PC-3 (cell line): ENCODE measurements at regions not wholly inside any gene's neighbourhood (a gene's known extent, or its start where the extent isn't known, plus 50 kb on each side); places are given as distances from the start of the nearest gene placed in this dataset.

Experiments used
- EZH2 ChIP-seq: fragments of 300-600 bp; sonication (generic); IDR thresholded peaks from one replicate; pipeline ENCODE4 v1.6.1; 2017; ENCODE audit warnings: antibody characterized with exemption, mild to moderate bottlenecking, low read length; ENCODE audit not compliant: unreplicated experiment
- EZH2phosphoT487 ChIP-seq: fragments of 300-600 bp; sonication (generic); IDR thresholded peaks from 2 replicates; pipeline ENCODE4 v1.6.1; 2018; ENCODE audit warnings: mild to moderate bottlenecking, antibody characterized with exemption, low read length, borderline replicate concordance
- TF ChIP-seq, protein P1 (sequence below): fragments of 300-600 bp; sonication (generic); conservative IDR thresholded peaks from 2 replicates; pipeline ENCODE4 v1.5.1; 2017; ENCODE audit warnings: antibody characterized with exemption, low read depth, mild to moderate bottlenecking, low read length

DNA sequence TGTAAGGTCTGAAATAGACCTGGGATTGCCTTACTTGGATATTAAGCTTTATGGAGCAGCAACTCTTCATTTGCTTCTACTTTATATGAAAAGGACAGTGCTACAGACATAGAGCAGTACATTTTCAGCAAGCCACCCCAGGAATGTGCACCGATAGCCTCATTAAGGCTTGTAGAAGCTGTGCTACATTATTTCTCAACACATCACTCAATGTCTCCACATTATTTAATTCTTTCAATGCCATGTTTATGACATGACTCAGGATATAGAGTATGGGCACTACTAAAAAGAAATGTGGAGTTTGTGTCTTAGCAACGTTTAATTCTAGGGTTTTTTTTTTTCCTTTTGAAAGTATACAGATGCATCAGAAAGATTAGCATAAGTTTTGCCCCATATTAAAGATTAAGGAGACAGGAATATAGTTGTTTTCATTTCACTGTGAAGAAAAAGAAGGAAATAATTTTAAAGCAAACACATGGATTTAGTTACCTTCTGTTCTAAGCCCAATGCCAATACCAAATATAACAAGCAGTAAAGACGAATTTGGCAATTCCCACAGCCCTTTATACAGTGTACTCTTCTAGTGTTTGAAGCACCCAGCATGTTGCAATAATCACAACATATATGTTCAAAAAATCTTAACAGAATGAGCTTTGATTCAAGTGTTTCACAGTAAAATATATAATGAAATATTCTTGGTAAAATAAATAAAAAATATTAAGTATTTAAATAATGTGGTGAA is 2140.1 kb upstream of the AGA start:
- TF ChIP-seq, protein P1, sequence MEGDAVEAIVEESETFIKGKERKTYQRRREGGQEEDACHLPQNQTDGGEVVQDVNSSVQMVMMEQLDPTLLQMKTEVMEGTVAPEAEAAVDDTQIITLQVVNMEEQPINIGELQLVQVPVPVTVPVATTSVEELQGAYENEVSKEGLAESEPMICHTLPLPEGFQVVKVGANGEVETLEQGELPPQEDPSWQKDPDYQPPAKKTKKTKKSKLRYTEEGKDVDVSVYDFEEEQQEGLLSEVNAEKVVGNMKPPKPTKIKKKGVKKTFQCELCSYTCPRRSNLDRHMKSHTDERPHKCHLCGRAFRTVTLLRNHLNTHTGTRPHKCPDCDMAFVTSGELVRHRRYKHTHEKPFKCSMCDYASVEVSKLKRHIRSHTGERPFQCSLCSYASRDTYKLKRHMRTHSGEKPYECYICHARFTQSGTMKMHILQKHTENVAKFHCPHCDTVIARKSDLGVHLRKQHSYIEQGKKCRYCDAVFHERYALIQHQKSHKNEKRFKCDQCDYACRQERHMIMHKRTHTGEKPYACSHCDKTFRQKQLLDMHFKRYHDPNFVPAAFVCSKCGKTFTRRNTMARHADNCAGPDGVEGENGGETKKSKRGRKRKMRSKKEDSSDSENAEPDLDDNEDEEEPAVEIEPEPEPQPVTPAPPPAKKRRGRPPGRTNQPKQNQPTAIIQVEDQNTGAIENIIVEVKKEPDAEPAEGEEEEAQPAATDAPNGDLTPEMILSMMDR = no peak
- TF ChIP-seq EZH2phosphoT487 = no peak
- no peak for TF ChIP-seq EZH2
